ENCODE measurements at regions not wholly inside any gene's neighbourhood (a gene's known extent, or its start where the extent isn't known, plus 50 kb on each side); places are given as distances from the start of the nearest gene placed in this dataset.

DNA sequence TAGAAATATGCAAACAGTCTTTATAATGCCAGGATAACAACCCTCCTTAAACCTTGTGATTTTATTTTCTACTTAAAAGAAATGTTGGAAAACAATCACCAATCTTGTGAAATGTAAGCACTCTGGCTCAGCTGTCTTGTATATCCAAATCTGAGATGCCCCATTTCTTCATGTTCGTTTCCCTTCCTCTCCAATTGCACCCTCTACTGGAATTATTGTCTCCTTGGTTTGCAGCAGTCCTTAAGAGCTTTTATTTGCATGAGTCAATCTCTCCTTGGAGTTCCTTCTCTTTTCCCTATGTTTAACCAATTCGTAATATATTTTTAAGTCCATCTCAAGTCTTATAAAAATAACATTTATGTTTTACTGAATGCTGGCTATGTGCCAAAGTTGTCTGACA is 362.0 kb upstream of the CDH10 start:
- no peak for TF ChIP-seq RFX5 (IDR thresholded peaks at IDR 0.05; ENCODE audit: low read length)
- peak; percentile 54; the same call in 1 of the 2 replicates for TF ChIP-seq SMC3 (IDR thresholded peaks at IDR 0.05; ENCODE audit: low read depth, low read length)
- peak; percentile 56 for TF ChIP-seq RAD21 (IDR thresholded peaks at IDR 0.05; ENCODE audit: low read length)
- TF ChIP-seq, protein P1, sequence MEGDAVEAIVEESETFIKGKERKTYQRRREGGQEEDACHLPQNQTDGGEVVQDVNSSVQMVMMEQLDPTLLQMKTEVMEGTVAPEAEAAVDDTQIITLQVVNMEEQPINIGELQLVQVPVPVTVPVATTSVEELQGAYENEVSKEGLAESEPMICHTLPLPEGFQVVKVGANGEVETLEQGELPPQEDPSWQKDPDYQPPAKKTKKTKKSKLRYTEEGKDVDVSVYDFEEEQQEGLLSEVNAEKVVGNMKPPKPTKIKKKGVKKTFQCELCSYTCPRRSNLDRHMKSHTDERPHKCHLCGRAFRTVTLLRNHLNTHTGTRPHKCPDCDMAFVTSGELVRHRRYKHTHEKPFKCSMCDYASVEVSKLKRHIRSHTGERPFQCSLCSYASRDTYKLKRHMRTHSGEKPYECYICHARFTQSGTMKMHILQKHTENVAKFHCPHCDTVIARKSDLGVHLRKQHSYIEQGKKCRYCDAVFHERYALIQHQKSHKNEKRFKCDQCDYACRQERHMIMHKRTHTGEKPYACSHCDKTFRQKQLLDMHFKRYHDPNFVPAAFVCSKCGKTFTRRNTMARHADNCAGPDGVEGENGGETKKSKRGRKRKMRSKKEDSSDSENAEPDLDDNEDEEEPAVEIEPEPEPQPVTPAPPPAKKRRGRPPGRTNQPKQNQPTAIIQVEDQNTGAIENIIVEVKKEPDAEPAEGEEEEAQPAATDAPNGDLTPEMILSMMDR (IDR thresholded peaks at IDR 0.05): peak; percentile 68
- Histone ChIP-seq H3F3A (replicated peaks; ENCODE audit: insufficient read depth) (no peaks in the 10 kb centered on the region), H3K4me1 (ENCODE audit: control insufficient read depth in 1 of 2, insufficient read depth in 2 of 2, low read depth in 1 of 2, low read length in 1 of 2) (no peaks in the 10 kb centered on the region; a peak in 1 of 4 replicates), H3K27ac (ENCODE audit: low read depth in 2 of 2, low read length in 1 of 2) (no peak overlapping the region), H3K9ac (no peak overlapping the region), H3K9me3 (no peaks in the 10 kb centered on the region), H3K79me2 (ENCODE audit: insufficient read depth) (no peaks in the 10 kb centered on the region), H3K36me3 (replicated peaks in 1 of 2; ENCODE audit: control insufficient read depth in 1 of 2, insufficient read depth in 2 of 2, low read length in 1 of 2) (no peaks in the 10 kb centered on the region), H4K20me1 (ENCODE audit: insufficient read depth) (no peaks in the 10 kb centered on the region), H3K9me2 (no peaks in the 10 kb centered on the region), H3K4me2 (no peak overlapping the region), H3K27me3 (ENCODE audit: insufficient read depth) (no peaks in the 10 kb centered on the region), H3K4me3 (ENCODE audit: low read depth in 2 of 2, low read length in 1 of 2) (no peak overlapping the region), H2AFZ (ENCODE audit: low read depth) (no peak overlapping the region)
- ChIA-PET POLR2A (no interaction called here), CTCF (no interaction called here)
- no peak for DNase-seq
- 3% methylated on average over 2 of the region's 2 CpGs for WGBS (ENCODE audit: low lambda C conversion rate)

DNA sequence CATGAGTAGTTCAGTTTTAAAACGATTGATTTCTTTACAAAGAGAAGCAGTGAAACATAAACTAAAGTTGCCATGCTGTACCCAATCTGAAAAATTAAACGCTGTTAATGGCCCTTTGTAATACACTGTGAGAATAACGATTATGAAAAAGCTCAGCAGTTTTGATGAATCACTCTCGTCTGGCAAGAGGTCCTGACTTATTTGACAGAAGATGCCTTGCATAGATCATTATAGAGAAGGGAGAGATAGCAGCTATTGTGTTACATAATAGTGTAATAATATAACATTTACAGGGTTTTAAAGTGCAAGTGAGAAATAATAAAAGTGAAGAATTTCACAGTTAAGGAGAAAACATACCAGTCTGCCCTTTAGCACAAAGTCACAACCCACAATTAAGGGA is 361.5 kb upstream of the CDH10 start:
- WGBS (ENCODE audit: low lambda C conversion rate): under 1% methylated on average over 4 of the region's 4 CpGs
- CTCF ChIA-PET: no interaction called here

More for the DNA sequence above, 361.5 kb upstream of the CDH10 start:
- Histone ChIP-seq H3K4me2 (no peak overlapping the region), H3K4me1 (ENCODE audit: control insufficient read depth in 1 of 2, insufficient read depth in 2 of 2, low read depth in 1 of 2, low read length in 1 of 2) (no peaks in the 10 kb centered on the region; a peak in 1 of 4 replicates), H3K4me3 (ENCODE audit: low read depth in 2 of 2, low read length in 1 of 2) (no peak overlapping the region), H4K20me1 (ENCODE audit: insufficient read depth) (no peaks in the 10 kb centered on the region), H3K36me3 (replicated peaks in 1 of 2; ENCODE audit: control insufficient read depth in 1 of 2, insufficient read depth in 2 of 2, low read length in 1 of 2) (no peaks in the 10 kb centered on the region), H3F3A (replicated peaks; ENCODE audit: insufficient read depth) (no peaks in the 10 kb centered on the region), H3K27me3 (ENCODE audit: insufficient read depth) (no peaks in the 10 kb centered on the region), H3K9me2 (no peaks in the 10 kb centered on the region), H3K79me2 (ENCODE audit: insufficient read depth) (no peaks in the 10 kb centered on the region), H2AFZ (ENCODE audit: low read depth) (no peak overlapping the region), H3K9ac (no peak overlapping the region), H3K27ac (ENCODE audit: low read depth in 2 of 2, low read length in 1 of 2) (no peak overlapping the region), H3K9me3 (no peaks in the 10 kb centered on the region)
- TF ChIP-seq SIN3A (IDR thresholded peaks at IDR 0.05; ENCODE audit: borderline replicate concordance, low read depth, low read length) (no peak), SMC3 (IDR thresholded peaks at IDR 0.05; ENCODE audit: low read depth, low read length) (no peak), RCOR1 (IDR thresholded peaks at IDR 0.05; ENCODE audit: low read length) (no peak), GATA2 (CRISPR knock-in tag; IDR thresholded peaks at IDR 0.05) (no peak), NFIC (IDR thresholded peaks at IDR 0.05; ENCODE audit: borderline replicate concordance) (no peak), MEF2A (IDR thresholded peaks at IDR 0.05; ENCODE audit: borderline replicate concordance, low read depth) (no peak), POLR2AphosphoS5 (IDR thresholded peaks at IDR 0.05; ENCODE audit: low read depth, low read length) (no peak), NRF1 (IDR thresholded peaks at IDR 0.05; ENCODE audit: low read depth, low read length) (no peak), JUND (IDR thresholded peaks at IDR 0.05) (no peak), FOXJ3 (CRISPR knock-in tag; IDR thresholded peaks at IDR 0.05) (no peak), FOXM1 (IDR thresholded peaks at IDR 0.05; ENCODE audit: low read depth) (no peak), CHD2 (IDR thresholded peaks at IDR 0.05; ENCODE audit: low read length, partially characterized antibody) (no peak), GABPA (IDR thresholded peaks at IDR 0.05; ENCODE audit: low read depth) (no peak)
- TF ChIP-seq, protein P2, sequence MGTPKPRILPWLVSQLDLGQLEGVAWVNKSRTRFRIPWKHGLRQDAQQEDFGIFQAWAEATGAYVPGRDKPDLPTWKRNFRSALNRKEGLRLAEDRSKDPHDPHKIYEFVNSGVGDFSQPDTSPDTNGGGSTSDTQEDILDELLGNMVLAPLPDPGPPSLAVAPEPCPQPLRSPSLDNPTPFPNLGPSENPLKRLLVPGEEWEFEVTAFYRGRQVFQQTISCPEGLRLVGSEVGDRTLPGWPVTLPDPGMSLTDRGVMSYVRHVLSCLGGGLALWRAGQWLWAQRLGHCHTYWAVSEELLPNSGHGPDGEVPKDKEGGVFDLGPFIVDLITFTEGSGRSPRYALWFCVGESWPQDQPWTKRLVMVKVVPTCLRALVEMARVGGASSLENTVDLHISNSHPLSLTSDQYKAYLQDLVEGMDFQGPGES (IDR thresholded peaks at IDR 0.05; ENCODE audit: low read depth, low read length): no peak
- TF ChIP-seq, protein P3, sequence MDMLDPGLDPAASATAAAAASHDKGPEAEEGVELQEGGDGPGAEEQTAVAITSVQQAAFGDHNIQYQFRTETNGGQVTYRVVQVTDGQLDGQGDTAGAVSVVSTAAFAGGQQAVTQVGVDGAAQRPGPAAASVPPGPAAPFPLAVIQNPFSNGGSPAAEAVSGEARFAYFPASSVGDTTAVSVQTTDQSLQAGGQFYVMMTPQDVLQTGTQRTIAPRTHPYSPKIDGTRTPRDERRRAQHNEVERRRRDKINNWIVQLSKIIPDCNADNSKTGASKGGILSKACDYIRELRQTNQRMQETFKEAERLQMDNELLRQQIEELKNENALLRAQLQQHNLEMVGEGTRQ (IDR thresholded peaks at IDR 0.05; ENCODE audit: borderline replicate concordance, low read depth, low read length): no peak
- TF ChIP-seq, protein P1 (IDR thresholded peaks at IDR 0.05): no peak
- POLR2A ChIA-PET: no interaction called here
- DNase-seq: no peak

Data from SK-N-SH (cell line).